ENCODE measurements at regions not wholly inside any gene's neighbourhood (a gene's known extent, or its start where the extent isn't known, plus 50 kb on each side); places are given as distances from the start of the nearest gene placed in this dataset. TPM values are rescaled to one million over a fixed set of nuclear protein-coding genes. Genes with fewer than 3 reads are reported as not detected.

Small RNA genes in the stretch of these regions (small RNA-seq; reads per million reads assigned to genes)
- gene MIR6760, result not detected
